ENCODE measurements at regions not wholly inside any gene's neighbourhood (a gene's known extent, or its start where the extent isn't known, plus 50 kb on each side); places are given as distances from the start of the nearest gene placed in this dataset.
"Not testable (repeated sequence)": the region's sequence is repeated elsewhere in the genome, so short reads cannot be mapped to it uniquely, and the experiment has no call there.

DNA sequence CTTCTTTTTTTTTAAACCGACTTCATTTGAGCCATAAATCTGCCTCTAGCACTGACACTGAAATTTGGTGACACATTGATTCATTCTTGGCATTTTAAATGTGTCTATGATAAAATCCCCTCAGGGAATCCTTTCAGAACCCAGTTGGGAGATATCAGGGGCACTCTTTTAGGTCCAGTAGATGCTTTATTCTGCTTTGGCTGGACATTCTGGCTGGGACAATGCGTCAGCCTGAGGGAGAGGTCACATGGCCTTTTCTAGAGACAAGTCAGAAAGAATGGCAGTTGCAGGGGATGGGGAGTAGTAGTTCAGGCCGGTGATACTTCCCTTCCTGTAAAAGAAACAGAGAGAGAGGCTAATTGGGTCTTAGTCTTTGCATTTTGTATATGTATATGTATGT, 63.1 kb downstream of the TRIM43 start:
- H3K4me3 ChIP-seq (ENCODE audit: low read length); H3K9ac ChIP-seq (ENCODE audit: low read length); H3K27ac ChIP-seq (ENCODE audit: low read depth, low read length): not testable (repeated sequence)

DNA sequence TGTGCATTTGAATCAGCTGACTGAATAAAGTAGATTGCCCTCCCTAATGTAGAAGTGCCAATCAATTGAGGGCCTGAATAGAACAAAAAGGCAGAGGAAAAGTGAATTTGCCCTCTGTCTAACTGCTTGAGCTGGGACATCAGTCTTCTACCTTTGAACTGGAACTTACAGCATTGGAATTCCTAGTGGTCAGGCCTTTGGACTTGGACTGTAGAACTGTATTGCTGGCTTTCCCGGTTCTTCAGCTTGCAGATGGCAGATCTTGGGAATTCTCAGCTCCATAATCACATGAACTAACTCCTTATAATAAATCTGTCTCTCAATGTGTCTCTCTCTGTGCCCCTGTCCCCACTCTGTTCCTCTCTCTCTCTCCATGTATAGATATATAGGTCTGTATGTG, 64.8 kb downstream of the TRIM43 start:
- H3K4me3 ChIP-seq (ENCODE audit: low read length); H3K36me3 ChIP-seq (ENCODE audit: control insufficient read depth, insufficient read depth, low read length); H3K9ac ChIP-seq (ENCODE audit: low read length); H3K27ac ChIP-seq (ENCODE audit: low read depth, low read length); H3K27me3 ChIP-seq (ENCODE audit: control insufficient read depth, insufficient read depth, low read length); H3K4me1 ChIP-seq (ENCODE audit: control insufficient read depth, insufficient read depth, low read length): not testable (repeated sequence)

More for the DNA sequence above, 63.1 kb downstream of the TRIM43 start:
- not testable (repeated sequence) for H3K27me3 ChIP-seq (ENCODE audit: control insufficient read depth, insufficient read depth, low read length); H3K4me1 ChIP-seq (ENCODE audit: control insufficient read depth, insufficient read depth, low read length); H3K36me3 ChIP-seq (ENCODE audit: control insufficient read depth, insufficient read depth, low read length)

DNA sequence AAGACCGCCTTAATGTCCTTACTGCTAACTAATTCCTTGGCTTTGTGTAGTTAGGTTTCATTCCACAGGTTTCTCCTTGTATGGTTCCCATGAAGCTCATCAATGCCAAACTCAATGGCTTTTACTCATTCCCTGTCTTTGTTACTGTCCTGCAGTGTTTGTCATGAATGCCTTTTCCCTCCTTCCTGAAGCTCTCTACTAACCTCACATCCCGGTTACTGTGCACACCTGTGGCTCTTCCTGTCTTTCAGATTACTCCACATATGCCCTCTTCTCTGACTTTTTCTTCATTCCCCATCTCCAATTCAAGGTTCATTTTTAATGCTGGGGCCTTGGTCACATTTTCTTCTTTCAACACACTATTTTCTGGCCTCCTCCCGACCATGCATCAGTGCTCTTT, 66.1 kb downstream of the TRIM43 start:
- H3K4me1 ChIP-seq (ENCODE audit: control insufficient read depth, insufficient read depth, low read length), result not testable (repeated sequence)

DNA sequence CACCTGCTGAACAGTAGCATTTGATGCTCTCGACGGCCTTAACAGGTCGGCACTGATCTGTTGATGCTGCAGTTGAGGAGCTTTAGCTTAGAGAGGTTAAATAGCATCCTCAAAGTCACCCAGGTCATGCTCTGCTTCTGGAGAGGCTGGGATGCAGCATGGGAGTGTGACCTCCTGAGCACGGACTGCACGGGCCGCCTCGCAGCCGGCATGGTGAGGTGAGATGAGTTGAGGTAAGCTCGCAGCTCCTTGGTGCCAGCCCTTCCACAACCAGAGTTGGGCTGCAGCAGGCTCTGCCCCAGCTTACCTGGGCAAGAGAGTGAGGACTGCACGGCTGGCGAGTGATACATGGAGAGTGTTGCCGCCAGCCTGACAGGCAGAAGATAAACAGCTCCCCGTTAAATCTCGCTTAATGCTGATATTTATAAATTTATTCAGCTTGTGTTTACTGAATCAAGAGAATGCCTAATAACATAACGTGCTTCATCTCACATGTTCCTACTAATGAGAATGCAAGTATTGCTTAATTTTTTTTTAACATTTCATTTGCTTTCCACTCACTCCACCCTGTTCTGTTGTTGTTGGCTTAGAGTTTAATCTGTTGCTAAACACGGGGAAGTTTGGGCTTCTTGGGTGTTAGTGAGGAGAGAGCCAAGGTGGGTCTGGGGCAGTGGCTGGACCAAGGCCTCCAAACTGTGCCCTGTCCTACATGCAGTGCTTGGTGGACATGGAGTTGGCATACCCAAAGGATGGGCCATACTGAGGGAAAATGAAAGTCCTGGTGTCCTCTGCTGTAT, 69.2 kb downstream of the TRIM43 start:
- not testable (repeated sequence) for H3K4me3 ChIP-seq (ENCODE audit: low read length); H3K27me3 ChIP-seq (ENCODE audit: control insufficient read depth, insufficient read depth, low read length); H3K4me1 ChIP-seq (ENCODE audit: control insufficient read depth, insufficient read depth, low read length); H3K9ac ChIP-seq (ENCODE audit: low read length); H3K36me3 ChIP-seq (ENCODE audit: control insufficient read depth, insufficient read depth, low read length); H3K27ac ChIP-seq (ENCODE audit: low read depth, low read length)

More for the DNA sequence above, 66.1 kb downstream of the TRIM43 start:
- H3K9ac ChIP-seq (ENCODE audit: low read length); H3K36me3 ChIP-seq (ENCODE audit: control insufficient read depth, insufficient read depth, low read length); H3K27ac ChIP-seq (ENCODE audit: low read depth, low read length); H3K4me3 ChIP-seq (ENCODE audit: low read length); H3K27me3 ChIP-seq (ENCODE audit: control insufficient read depth, insufficient read depth, low read length): not testable (repeated sequence)

DNA sequence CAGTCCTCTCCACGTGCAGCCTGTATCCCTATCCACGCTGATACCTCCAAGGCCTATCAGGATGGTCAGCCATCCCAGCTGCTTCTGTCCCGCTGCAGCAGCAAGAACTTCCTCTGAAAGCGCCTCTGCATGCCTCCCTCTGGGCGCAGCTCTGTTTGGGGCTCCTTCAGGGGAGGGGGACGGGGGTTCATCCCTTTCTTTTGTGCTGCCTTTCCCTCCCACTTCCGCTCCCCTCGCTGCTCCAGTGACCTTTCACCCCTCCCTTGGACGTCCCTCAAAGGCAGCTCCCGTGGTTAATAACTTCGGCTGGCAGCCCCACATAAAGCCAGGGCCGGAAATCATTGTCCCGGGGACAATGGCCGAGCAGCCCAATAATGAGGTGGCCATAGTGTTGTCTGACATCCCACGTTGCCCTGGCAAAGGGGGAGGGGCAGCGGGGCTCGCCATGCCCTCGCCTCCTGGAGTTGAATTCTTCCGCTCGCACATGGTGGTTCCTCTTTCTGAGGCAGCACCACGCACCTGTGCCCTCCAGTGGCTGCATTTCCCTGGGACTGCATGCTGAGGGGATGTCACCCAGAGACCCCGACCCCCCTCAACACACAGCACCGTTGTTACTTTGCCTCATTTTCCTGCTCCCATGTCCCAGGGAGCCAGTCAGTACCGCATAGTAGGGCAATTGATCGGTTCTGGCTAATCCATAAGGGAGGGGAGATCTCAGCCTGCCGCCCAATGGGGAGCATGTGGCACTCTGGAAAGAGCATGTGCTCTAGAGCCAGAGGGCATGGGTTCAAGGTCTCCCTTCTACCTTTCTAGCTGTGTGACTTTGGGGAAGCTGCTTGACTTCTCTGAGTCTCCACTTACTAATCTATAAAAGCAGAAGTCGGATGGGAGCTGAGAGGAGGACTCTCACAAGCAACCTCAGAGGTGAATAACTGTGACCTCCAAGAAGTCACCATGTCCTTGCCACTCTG, 72.0 kb downstream of the TRIM43 start:
- H3K4me1 ChIP-seq (ENCODE audit: control insufficient read depth, insufficient read depth, low read length); H3K27me3 ChIP-seq (ENCODE audit: control insufficient read depth, insufficient read depth, low read length); H3K4me3 ChIP-seq (ENCODE audit: low read length); H3K9ac ChIP-seq (ENCODE audit: low read length); H3K36me3 ChIP-seq (ENCODE audit: control insufficient read depth, insufficient read depth, low read length); H3K27ac ChIP-seq (ENCODE audit: low read depth, low read length): not testable (repeated sequence)

DNA sequence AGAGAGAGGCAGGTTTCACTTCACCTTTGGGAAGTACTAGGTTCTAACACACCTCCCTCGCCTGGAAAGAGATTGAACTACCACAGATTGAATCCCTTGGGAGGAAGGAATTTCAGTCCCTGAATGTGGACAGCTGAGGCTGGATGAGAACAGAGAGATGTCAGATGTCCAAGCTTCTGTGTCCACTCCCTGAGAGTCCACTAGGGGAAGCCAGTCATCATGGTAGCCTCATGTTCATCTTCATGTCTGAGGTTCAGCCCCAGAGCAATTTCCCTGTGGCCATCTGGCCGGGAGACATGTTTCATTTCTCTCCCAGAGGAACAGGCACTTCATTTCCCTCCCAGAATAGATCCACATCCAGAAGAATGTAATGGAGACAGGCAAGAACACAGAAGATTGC, 74.8 kb downstream of the TRIM43 start:
- H3K4me3 ChIP-seq (ENCODE audit: low read length); H3K36me3 ChIP-seq (ENCODE audit: control insufficient read depth, insufficient read depth, low read length); H3K27me3 ChIP-seq (ENCODE audit: control insufficient read depth, insufficient read depth, low read length); H3K27ac ChIP-seq (ENCODE audit: low read depth, low read length); H3K4me1 ChIP-seq (ENCODE audit: control insufficient read depth, insufficient read depth, low read length); H3K9ac ChIP-seq (ENCODE audit: low read length): not testable (repeated sequence)

- H3K4me3 ChIP-seq (ENCODE audit: low read length), result no peak overlapping the region
- no peak overlapping the region for H3K27ac ChIP-seq (ENCODE audit: low read depth, low read length)
- no peaks in the 10 kb centered on the region for H3K27me3 ChIP-seq (ENCODE audit: control insufficient read depth, insufficient read depth, low read length)
- H3K4me1 ChIP-seq (ENCODE audit: control insufficient read depth, insufficient read depth, low read length), result no peaks in the 10 kb centered on the region
- H3K9ac ChIP-seq (ENCODE audit: low read length), result no peak overlapping the region
- H3K36me3 ChIP-seq (ENCODE audit: control insufficient read depth, insufficient read depth, low read length), result no peaks in the 10 kb centered on the region
Measured at GRCh38 chr2:95667480-95667879, 75.7 kb downstream of the TRIM43 start.

- not testable (repeated sequence) for H3K9ac ChIP-seq (ENCODE audit: low read length); H3K4me3 ChIP-seq (ENCODE audit: low read length); H3K27me3 ChIP-seq (ENCODE audit: control insufficient read depth, insufficient read depth, low read length); H3K36me3 ChIP-seq (ENCODE audit: control insufficient read depth, insufficient read depth, low read length); H3K27ac ChIP-seq (ENCODE audit: low read depth, low read length); H3K4me1 ChIP-seq (ENCODE audit: control insufficient read depth, insufficient read depth, low read length)
Measured at GRCh38 chr2:95668934-95669333, 77.1 kb downstream of the TRIM43 start.

DNA sequence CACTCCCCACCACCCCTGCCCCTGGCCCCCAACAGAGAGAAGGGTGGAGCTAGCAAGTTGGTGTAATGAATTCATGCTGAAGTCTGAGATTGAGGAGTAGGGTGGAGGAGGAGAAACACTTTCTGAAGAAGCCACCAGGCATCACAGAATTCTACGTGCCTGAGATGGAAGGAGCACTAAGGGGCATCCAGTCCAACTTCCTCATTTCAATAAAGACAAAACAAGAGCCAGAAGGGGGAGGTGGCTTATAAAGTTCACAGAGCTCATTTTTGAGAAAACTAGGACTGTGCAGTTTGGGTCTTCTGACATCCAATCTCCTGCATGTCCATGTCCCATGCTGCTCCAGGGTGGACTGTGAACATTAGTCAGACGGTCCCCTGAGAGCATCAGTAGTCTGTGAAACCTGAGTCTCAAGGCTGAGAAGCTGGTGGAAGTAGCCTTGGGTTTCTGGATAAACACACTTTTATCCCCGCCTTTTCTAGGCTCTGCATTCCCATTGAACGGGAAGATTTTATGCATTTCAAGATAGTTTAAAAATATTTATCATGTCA, 77.7 kb downstream of the TRIM43 start:
- no peaks in the 10 kb centered on the region for H3K36me3 ChIP-seq (ENCODE audit: control insufficient read depth, insufficient read depth, low read length)
- H3K4me3 ChIP-seq (ENCODE audit: low read length), result no peak overlapping the region
- no peak overlapping the region for H3K9ac ChIP-seq (ENCODE audit: low read length)
- H3K27ac ChIP-seq (ENCODE audit: low read depth, low read length), result no peak overlapping the region
- no peaks in the 10 kb centered on the region for H3K4me1 ChIP-seq (ENCODE audit: control insufficient read depth, insufficient read depth, low read length)
- H3K27me3 ChIP-seq (ENCODE audit: control insufficient read depth, insufficient read depth, low read length), result no peaks in the 10 kb centered on the region

- H3K27me3 ChIP-seq (ENCODE audit: control insufficient read depth, insufficient read depth, low read length), result no peaks in the 10 kb centered on the region
- no peak overlapping the region for H3K27ac ChIP-seq (ENCODE audit: low read depth, low read length)
- H3K4me3 ChIP-seq (ENCODE audit: low read length), result no peak overlapping the region
- no peaks in the 10 kb centered on the region for H3K4me1 ChIP-seq (ENCODE audit: control insufficient read depth, insufficient read depth, low read length)
- no peak overlapping the region for H3K9ac ChIP-seq (ENCODE audit: low read length)
- H3K36me3 ChIP-seq (ENCODE audit: control insufficient read depth, insufficient read depth, low read length), result no peaks in the 10 kb centered on the region
Measured at GRCh38 chr2:95670167-95670566, 78.4 kb downstream of the TRIM43 start.

GRCh38 chr2:95670686-95671085, 78.9 kb downstream of the TRIM43 start:
- Histone ChIP-seq H3K27me3 (ENCODE audit: control insufficient read depth, insufficient read depth, low read length) (no peaks in the 10 kb centered on the region), H3K36me3 (ENCODE audit: control insufficient read depth, insufficient read depth, low read length) (no peaks in the 10 kb centered on the region), H3K9ac (ENCODE audit: low read length) (no peak overlapping the region), H3K27ac (ENCODE audit: low read depth, low read length) (no peak overlapping the region), H3K4me1 (ENCODE audit: control insufficient read depth, insufficient read depth, low read length) (no peaks in the 10 kb centered on the region), H3K4me3 (ENCODE audit: low read length) (no peak overlapping the region)

DNA sequence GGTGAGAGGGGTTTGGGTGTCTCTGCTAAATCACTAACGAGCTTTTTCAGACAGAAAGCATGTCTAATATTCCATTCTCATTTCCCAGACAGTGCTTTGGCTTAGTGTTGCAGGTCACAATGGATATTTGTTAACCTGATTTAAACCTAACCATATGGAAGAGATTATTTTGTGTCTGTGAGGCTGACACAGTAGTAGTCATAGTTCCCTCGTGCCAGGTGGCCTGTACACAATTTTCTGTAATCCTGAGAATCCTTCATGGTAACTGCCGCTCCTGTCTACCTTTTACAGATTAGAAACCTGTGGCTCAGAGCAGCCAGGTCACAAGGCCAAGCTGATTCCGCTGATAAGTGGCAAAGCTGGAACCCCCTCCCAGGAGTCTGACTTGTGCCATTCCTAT, 79.4 kb downstream of the TRIM43 start:
- H3K9ac ChIP-seq (ENCODE audit: low read length); H3K27ac ChIP-seq (ENCODE audit: low read depth, low read length); H3K36me3 ChIP-seq (ENCODE audit: control insufficient read depth, insufficient read depth, low read length); H3K4me3 ChIP-seq (ENCODE audit: low read length); H3K4me1 ChIP-seq (ENCODE audit: control insufficient read depth, insufficient read depth, low read length); H3K27me3 ChIP-seq (ENCODE audit: control insufficient read depth, insufficient read depth, low read length): not testable (repeated sequence)
